SK-N-SH (cell line): ENCODE measurements at regions not wholly inside any gene's neighbourhood (a gene's known extent, or its start where the extent isn't known, plus 50 kb on each side); places are given as distances from the start of the nearest gene placed in this dataset.

Source experiments
- CTCF ChIA-PET: fragments of 300-600, 350-600 bp; formaldehyde crosslinking; extraction: SDS; loops from one replicate; lab custom pipeline; 2021; lab: Yijun Ruan, JAX
- POLR2A ChIA-PET: fragments of 350-600 bp; sonication (Branson Sonifier 250); formaldehyde crosslinking; extraction: SDS; loops from one replicate; lab custom pipeline; 2020; ENCODE audit warnings: antibody characterized with exemption, inconsistent platforms; lab: Yijun Ruan, JAX
- DNase-seq: peaks from one replicate; pipeline ENCODE4 v3.0.0; 2012
- H2AFZ ChIP-seq: fragments of 200-600 bp; sonication (generic); 2 replicates; pipeline ENCODE4 v1.8.1; 2016; ENCODE audit warnings: antibody characterized with exemption, mild to moderate bottlenecking, low read depth
- H3F3A ChIP-seq: fragments of 200-600 bp; sonication (generic); replicated peaks from 2 replicates; pipeline ENCODE3; 2016; ENCODE audit warnings: antibody characterized with exemption, mild to moderate bottlenecking; ENCODE audit not compliant: insufficient read depth
- H3K27ac ChIP-seq, 2 experiments: fragments of 200-500 bp in 1 of 2; fragments of 200-600 bp in 1 of 2; sonication (Bioruptor generic) in 1 of 2; sonication (generic), shearing (Covaris generic) in 1 of 2; 2 replicates each; pipeline versions ENCODE4 v1.5.1 to v1.6.1; 2014 to 2016; ENCODE audit warnings: low read depth in 2 of 2, inconsistent platforms in 1 of 2, low read length in 1 of 2, mild to moderate bottlenecking in 1 of 2, mixed read lengths in 1 of 2
- H3K27me3 ChIP-seq: fragments of 200-600 bp; sonication (generic), shearing (Covaris generic); 2 replicates; pipeline ENCODE4 v1.6.1; 2016; ENCODE audit warnings: mixed run types; ENCODE audit not compliant: insufficient read depth
- H3K36me3 ChIP-seq, 2 experiments: fragments of 200-500 bp in 1 of 2; fragments of 200-600 bp in 1 of 2; sonication (Bioruptor generic) in 1 of 2; sonication (generic) in 1 of 2; replicated peaks in 1 of 2; 2 replicates each; pipeline versions ENCODE3 to v1.5.1; 2014 to 2016; ENCODE audit warnings: low read length in 1 of 2, mild to moderate bottlenecking in 1 of 2; ENCODE audit not compliant: insufficient read depth in 2 of 2, control insufficient read depth in 1 of 2
- H3K4me1 ChIP-seq, 2 experiments: fragments of 200-500 bp in 1 of 2; fragments of 200-600 bp in 1 of 2; sonication (Bioruptor generic) in 1 of 2; sonication (generic), shearing (Covaris generic) in 1 of 2; 2 replicates each; pipeline versions ENCODE4 v1.5.1 to v1.6.1; 2014 to 2016; ENCODE audit warnings: low read depth in 1 of 2, low read length in 1 of 2, mixed run types in 1 of 2; ENCODE audit not compliant: insufficient read depth in 2 of 2, control insufficient read depth in 1 of 2
- H3K4me2 ChIP-seq: fragments of 200-600 bp; sonication (generic), shearing (Covaris generic); 2 replicates; pipeline ENCODE4 v1.6.1; 2017; ENCODE audit warnings: mixed run types
- H3K4me3 ChIP-seq, 2 experiments: fragments of 200-500 bp in 1 of 2; fragments of 200-600 bp in 1 of 2; sonication (Bioruptor generic) in 1 of 2; sonication (generic), shearing (Covaris generic) in 1 of 2; 2 replicates each; pipeline versions ENCODE4 v1.5.1 to v1.8.1; 2014 to 2016; ENCODE audit warnings: low read depth in 2 of 2, inconsistent platforms in 1 of 2, low read length in 1 of 2, mild to moderate bottlenecking in 1 of 2, mixed read lengths in 1 of 2, moderate library complexity in 1 of 2
- H3K79me2 ChIP-seq: fragments of 200-600 bp; sonication (generic); 2 replicates; pipeline ENCODE4 v1.8.1; 2017; ENCODE audit warnings: mild to moderate bottlenecking; ENCODE audit not compliant: insufficient read depth
- H3K9ac ChIP-seq: fragments of 200-600 bp; sonication (generic); 2 replicates; pipeline ENCODE4 v1.6.1; 2017; ENCODE audit warnings: mixed run types
- H3K9me2 ChIP-seq: fragments of 200-600 bp; sonication (generic); 2 replicates; pipeline ENCODE4 v1.6.1; 2017; ENCODE audit warnings: mixed run types
- H3K9me3 ChIP-seq: fragments of 200-600 bp; sonication (generic); 2 replicates; pipeline ENCODE4 v1.6.1; 2017; ENCODE audit warnings: mixed run types, mild to moderate bottlenecking, moderate library complexity
- H4K20me1 ChIP-seq: fragments of 200-600 bp; sonication (generic); 2 replicates; pipeline ENCODE4 v1.6.1; 2017; ENCODE audit warnings: mild to moderate bottlenecking, mixed run types; ENCODE audit not compliant: insufficient read depth
- CTCF ChIP-seq: fragments of 200-600 bp; sonication (generic); IDR thresholded peaks from 2 replicates; pipeline ENCODE4 v1.6.1; 2017; ENCODE audit warnings: antibody characterized with exemption, mild to moderate bottlenecking, moderate library complexity
- EZH2phosphoT487 ChIP-seq: fragments of 200-600 bp; sonication (generic); IDR thresholded peaks from 2 replicates; pipeline ENCODE4 v1.6.1; 2017; ENCODE audit warnings: low read depth, mixed run types, mild to moderate bottlenecking, antibody characterized with exemption, moderate library complexity, borderline replicate concordance
- FOSL2 ChIP-seq: IDR thresholded peaks from 2 replicates; pipeline ENCODE4 v1.4.0; 2012; ENCODE audit warnings: low read depth, mild to moderate bottlenecking, moderate library complexity, borderline replicate concordance
- FOXJ3 ChIP-seq: sonication (generic); formaldehyde crosslinking; IDR thresholded peaks from 2 replicates; pipeline ENCODE4 v1.5.1; 2020; ENCODE audit warnings: mild to moderate bottlenecking, missing genetic modification reagents
- GABPA ChIP-seq: IDR thresholded peaks from 2 replicates; pipeline ENCODE4 v1.4.0; 2012; ENCODE audit warnings: low read depth, mild to moderate bottlenecking
- JUND ChIP-seq: IDR thresholded peaks from 2 replicates; pipeline ENCODE4 v1.4.0; 2012
- NFIC ChIP-seq: IDR thresholded peaks from 2 replicates; pipeline ENCODE4 v1.4.0; 2012; ENCODE audit warnings: borderline replicate concordance
- RAD21 ChIP-seq: IDR thresholded peaks from 2 replicates; pipeline ENCODE4 v1.6.1; 2012; ENCODE audit warnings: mild to moderate bottlenecking, low read length
- RCOR1 ChIP-seq: fragments of 150-350 bp; IDR thresholded peaks from 2 replicates; pipeline ENCODE4 v1.6.1; 2017; ENCODE audit warnings: antibody characterized with exemption, low read length
- REST ChIP-seq: IDR thresholded peaks from 2 replicates; pipeline ENCODE4 v1.6.1; 2012; ENCODE audit warnings: mild to moderate bottlenecking, low read depth, low read length, moderate library complexity
- RFX5 ChIP-seq: IDR thresholded peaks from 2 replicates; pipeline ENCODE4 v1.6.1; 2012; ENCODE audit warnings: mild to moderate bottlenecking, improper control_type of control experiment, low read length
- RXRA ChIP-seq: IDR thresholded peaks from 2 replicates; pipeline ENCODE4 v1.4.0; 2012; ENCODE audit warnings: low read depth, mild to moderate bottlenecking, borderline replicate concordance
- SMC3 ChIP-seq: IDR thresholded peaks from 2 replicates; pipeline ENCODE4 v1.6.1; 2012; ENCODE audit warnings: low read depth, low read length, improper control_type of control experiment
- TAF1 ChIP-seq: IDR thresholded peaks from 2 replicates; pipeline ENCODE4 v1.6.1; 2012; ENCODE audit warnings: low read depth, mild to moderate bottlenecking, low read length, moderate library complexity, borderline replicate concordance
- TCF12 ChIP-seq: IDR thresholded peaks from 2 replicates; pipeline ENCODE4 v1.4.0; 2012
- TEAD4 ChIP-seq: IDR thresholded peaks from 2 replicates; pipeline ENCODE4 v1.4.0; 2012; ENCODE audit warnings: mild to moderate bottlenecking, borderline replicate concordance; ENCODE audit not compliant: insufficient read depth
- USF1 ChIP-seq: IDR thresholded peaks from 2 replicates; pipeline ENCODE4 v1.4.0; 2012; ENCODE audit warnings: low read depth, borderline replicate concordance
- YY1 ChIP-seq: IDR thresholded peaks from 2 replicates; pipeline ENCODE4 v1.4.0; 2012; ENCODE audit warnings: low read depth, mild to moderate bottlenecking
- ZBTB33 ChIP-seq: IDR thresholded peaks from 2 replicates; pipeline ENCODE4 v1.4.0; 2012; ENCODE audit warnings: low read depth, borderline replicate concordance
- WGBS: methylation state at CpG from one replicate; pipeline ENCODE4 v1.1.6; 2017; ENCODE audit warnings: low lambda C conversion rate; 5-methylcytosine and 5-hydroxymethylcytosine counted together

GRCh38 chr5:125323613-125324012 is 577.2 kb upstream of the ZNF608 start:
- no peak overlapping the region for H2AFZ ChIP-seq
- no peaks in the 10 kb centered on the region for H3K27me3 ChIP-seq
- peaks cover 14 to 23% of the 10 kb centered on the region in 2 experiments; a peak in 3 of 4 replicates for H3K4me1 ChIP-seq
- H3F3A ChIP-seq, result peaks cover 16% of the 10 kb centered on the region
- 28% methylated on average over 2 of the region's 2 CpGs for WGBS
- no peaks in the 10 kb centered on the region for H4K20me1 ChIP-seq
- H3K9ac ChIP-seq, result no peak overlapping the region
- H3K79me2 ChIP-seq, result no peaks in the 10 kb centered on the region; the same call in 1 of the 2 replicates
- ChIA-PET CTCF (interaction anchor here (0.6 to 0.9 kb wide), 2 partner anchors 26 to 1009 kb away, joined by 3 read pairs; no protein-coding TSS in a partner anchor), POLR2A (no interaction called here)
- no peak overlapping the region for H3K4me2 ChIP-seq
- H3K36me3 ChIP-seq, result no peaks in the 10 kb centered on the region
- no peaks in the 10 kb centered on the region for H3K9me3 ChIP-seq
- no peak for TF ChIP-seq GABPA
- TF ChIP-seq TCF12, result peak; percentile 46
- TF ChIP-seq RFX5, result no peak
- no peak for TF ChIP-seq FOSL2
- no peaks in the 10 kb centered on the region for H3K9me2 ChIP-seq
- no peak overlapping the region for H3K4me3 ChIP-seq
- no peak for DNase-seq
- H3K27ac ChIP-seq, result peak overlapping the region in 1 of 2 experiments; percentile 51; a peak in 2 of 4 replicates

- DNase-seq, result no peak
- H3K79me2 ChIP-seq, result no peaks in the 10 kb centered on the region; the same call in 1 of the 2 replicates
- no peak overlapping the region for H2AFZ ChIP-seq
- no peak overlapping the region for H3K9ac ChIP-seq
- 33% methylated on average over 4 of the region's 4 CpGs for WGBS
- no peaks in the 10 kb centered on the region for H3K36me3 ChIP-seq
- ChIA-PET CTCF (interaction anchor here (0.6 to 2.2 kb wide), 5 partner anchors 50 to 292 kb away, joined by 3 to 6 read pairs (median 3); no protein-coding TSS in a partner anchor), POLR2A (interaction anchor here (1.1 to 2.9 kb wide), 4 partner anchors 84 to 577 kb away, joined by 5 to 15 read pairs (median 8); no protein-coding TSS in a partner anchor)
- no peaks in the 10 kb centered on the region for H4K20me1 ChIP-seq
- TF ChIP-seq REST, result no peak
- no peak for TF ChIP-seq ZBTB33
- TF ChIP-seq RCOR1, result no peak
- no peak for TF ChIP-seq YY1
- no peak for TF ChIP-seq CTCF
- no peak for TF ChIP-seq USF1
- no peak for TF ChIP-seq RAD21
- no peak for TF ChIP-seq JUND
- TF ChIP-seq TEAD4, result no peak
- no peak for TF ChIP-seq TAF1
- TF ChIP-seq FOSL2, result no peak
- no peak for TF ChIP-seq SMC3
- no peak for TF ChIP-seq GABPA
- no peak for TF ChIP-seq EZH2phosphoT487
- TF ChIP-seq NFIC, result no peak
- TF ChIP-seq RXRA, result no peak
- no peak for TF ChIP-seq FOXJ3
- peak overlapping the region; percentile 6 to 86; a peak in 3 of 4 replicates for H3K27ac ChIP-seq
- H3K27me3 ChIP-seq, result no peaks in the 10 kb centered on the region
- no peaks in the 10 kb centered on the region for H3K9me2 ChIP-seq
- peaks cover 14 to 23% of the 10 kb centered on the region in 2 experiments; a peak in 3 of 4 replicates for H3K4me1 ChIP-seq
- H3K4me3 ChIP-seq, result no peak overlapping the region
- no peaks in the 10 kb centered on the region for H3K9me3 ChIP-seq
- H3F3A ChIP-seq, result peaks cover 16% of the 10 kb centered on the region
- H3K4me2 ChIP-seq, result peak overlapping the region; percentile 38; the same call in 1 of the 2 replicates
These were observed 579.2 kb upstream of the ZNF608 start for GRCh38 chr5:125325488-125326149.
